ENCODE measurements at regions not wholly inside any gene's neighbourhood (a gene's known extent, or its start where the extent isn't known, plus 50 kb on each side); places are given as distances from the start of the nearest gene placed in this dataset.

DNA sequence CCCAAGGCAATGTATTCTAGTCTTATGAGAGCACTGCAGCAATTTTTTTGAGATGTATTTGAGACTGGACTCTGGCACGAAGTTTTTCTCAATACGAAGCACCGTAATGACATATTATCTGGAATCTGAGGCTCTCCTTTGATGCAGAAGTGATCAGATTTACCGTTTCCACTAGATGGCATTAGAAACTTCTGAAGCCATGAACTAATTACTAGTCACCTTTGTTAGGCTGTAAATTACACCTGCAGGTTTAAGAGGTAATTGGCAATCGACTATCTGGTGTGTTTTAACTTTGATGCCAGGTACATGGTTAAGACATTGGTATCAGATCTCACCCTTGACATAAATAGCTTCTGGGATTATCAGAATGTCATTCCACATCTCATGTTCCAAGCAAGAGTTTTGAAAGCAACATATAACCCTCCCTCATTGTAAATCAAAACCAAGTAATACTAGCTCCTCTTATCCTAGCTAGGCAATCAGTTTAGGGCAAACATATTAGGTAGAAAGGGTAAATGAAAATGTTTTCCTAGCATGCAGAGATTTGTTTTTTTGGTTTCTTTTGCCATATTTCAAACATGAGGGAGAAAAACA is 254.6 kb upstream of the SPRED2 start:
- no peak for TF ChIP-seq CTCF (IDR thresholded peaks at IDR 0.05)
- no peak for TF ChIP-seq EZH2 (IDR thresholded peaks at IDR 0.05; ENCODE audit: borderline replicate concordance, insufficient read depth, low read depth, low read length, poor library complexity, severe bottlenecking)

All from B cell (primary cell).